HepG2 (cell line): ENCODE measurements at regions not wholly inside any gene's neighbourhood (a gene's known extent, or its start where the extent isn't known, plus 50 kb on each side); places are given as distances from the start of the nearest gene placed in this dataset.

Source experiments
- ATAC-seq: fragments of 200-7000 bp; cut with Tn5 transposase; 3 replicates; pipeline ENCODE4 v1.9.1; 2020; ENCODE audit warnings: mild to moderate bottlenecking, moderate library complexity
- BruUV-seq: library from RNA; stranded (reverse); fragments of 400-500 nt; replicated peaks from 2 replicates; lab custom pipeline; 2021; lab: Mats Ljungman, UMichigan
- CTCF ChIA-PET: fragments of 300-600 bp; formaldehyde crosslinking; extraction: SDS; loops from one replicate; lab custom pipeline; 2021; ENCODE audit warnings: low total read pairs, inconsistent platforms, low intra/inter-chr PET ratio; lab: Yijun Ruan, JAX
- POLR2A ChIA-PET: fragments of 350-600 bp; sonication (Branson Sonifier 250); formaldehyde crosslinking; loops from one replicate; lab custom pipeline; 2020; ENCODE audit warnings: antibody characterized with exemption, inconsistent platforms; lab: Yijun Ruan, JAX
- DNase-seq: peaks from one replicate; pipeline ENCODE4 v3.0.0-alpha.2; 2015; ENCODE audit warnings: low spot score
- FAIRE-seq: peaks from 3 replicates; lab custom pipeline; 2011; peaks lifted over from hg19 to GRCh38; lab: Jason Lieb, UNC
- H2AFZ ChIP-seq: one replicate; pipeline ENCODE4 v1.6.1; 2011; ENCODE audit warnings: low read length, inconsistent platforms
- H3K27ac ChIP-seq: fragments of 300-600 bp; 3 replicates; pipeline ENCODE4 v1.8.0; 2011; ENCODE audit warnings: mixed run types, mild to moderate bottlenecking, mixed read lengths, low read length, inconsistent platforms; ENCODE audit not compliant: insufficient read depth; ENCODE audit errors: extremely low read length
- H3K27me3 ChIP-seq, 2 experiments: fragments of 200-600 bp in 1 of 2; 2 replicates in 1 of 2; 3 replicates in 1 of 2; pipeline versions ENCODE4 v1.6.0 to v1.8.0; 2011; ENCODE audit warnings: low read length in 2 of 2, mild to moderate bottlenecking in 2 of 2, moderate library complexity in 2 of 2, inconsistent platforms in 1 of 2; ENCODE audit not compliant: insufficient read depth in 2 of 2, control insufficient read depth in 1 of 2
- H3K36me3 ChIP-seq, 2 experiments: fragments of 200-600 bp in 1 of 2; replicated peaks in 1 of 2; 2 replicates in 1 of 2; 3 replicates in 1 of 2; pipeline versions ENCODE4 v1.5.1 to v1.8.0; 2011; ENCODE audit warnings: low read length in 2 of 2, inconsistent platforms in 1 of 2; ENCODE audit not compliant: insufficient read depth in 2 of 2, control insufficient read depth in 1 of 2
- H3K4me1 ChIP-seq: 2 replicates; pipeline ENCODE4 v1.5.1; 2012; ENCODE audit warnings: low read length, inconsistent platforms; ENCODE audit not compliant: insufficient read depth
- H3K4me2 ChIP-seq: 2 replicates; pipeline ENCODE4 v1.6.0; 2011; ENCODE audit warnings: low read depth, low read length, inconsistent platforms
- H3K4me3 ChIP-seq, 3 experiments: fragments of 200-600 bp in 1 of 3; sonication (generic), shearing (Covaris generic) in 1 of 3; replicated peaks in 1 of 3; 2 replicates each; pipeline ENCODE4 v1.5.1; 2011 to 2016; ENCODE audit warnings: low read length in 3 of 3, inconsistent platforms in 2 of 3, low read depth in 2 of 3, mild to moderate bottlenecking in 2 of 3, control low read depth in 1 of 3, mixed read lengths in 1 of 3; ENCODE audit not compliant: insufficient read depth in 1 of 3
- H3K79me2 ChIP-seq: one replicate; pipeline ENCODE4 v1.6.1; 2011; ENCODE audit warnings: low read length, inconsistent platforms; ENCODE audit not compliant: insufficient read depth
- H3K9ac ChIP-seq: 2 replicates; pipeline ENCODE4 v1.6.0; 2011; ENCODE audit warnings: mild to moderate bottlenecking, low read depth, low read length, inconsistent platforms; ENCODE audit not compliant: insufficient read depth
- H3K9me3 ChIP-seq: 2 replicates; pipeline ENCODE4 v1.5.1; 2012; ENCODE audit warnings: mild to moderate bottlenecking, low read length
- H4K20me1 ChIP-seq: 2 replicates; pipeline ENCODE4 v1.6.0; 2011; ENCODE audit warnings: inconsistent platforms, mild to moderate bottlenecking, low read length, moderate library complexity; ENCODE audit not compliant: insufficient read depth
- BRD4 ChIP-seq: sonication (generic); formaldehyde crosslinking; IDR thresholded peaks from 2 replicates; pipeline ENCODE4 v1.4.0; 2020; ENCODE audit warnings: missing genetic modification reagents
- CBX5 ChIP-seq: sonication (generic); formaldehyde crosslinking; IDR thresholded peaks from 2 replicates; pipeline ENCODE4 v1.4.0; 2020; ENCODE audit warnings: missing genetic modification reagents, borderline replicate concordance
- CEBPZ ChIP-seq: IDR thresholded peaks from 2 replicates; pipeline ENCODE4 v1.6.1; 2012; ENCODE audit warnings: low read length, improper control_type of control experiment
- CENPBD1 ChIP-seq: sonication (generic); formaldehyde crosslinking; IDR thresholded peaks from 2 replicates; pipeline ENCODE4 v1.8.0; 2022; ENCODE audit warnings: missing genetic modification reagents, low read depth, mild to moderate bottlenecking, borderline replicate concordance
- MED13 ChIP-seq: sonication (generic); formaldehyde crosslinking; IDR thresholded peaks from 2 replicates; pipeline ENCODE4 v1.5.0; 2020; ENCODE audit warnings: missing genetic modification reagents
- MTERF4 ChIP-seq: sonication (generic); formaldehyde crosslinking; IDR thresholded peaks from 2 replicates; pipeline ENCODE4 v1.8.0; 2023; ENCODE audit warnings: mild to moderate bottlenecking, missing genetic modification reagents
- MTF2 ChIP-seq: sonication (generic); formaldehyde crosslinking; IDR thresholded peaks from 2 replicates; pipeline ENCODE4 v1.5.0; 2020; ENCODE audit warnings: missing genetic modification reagents, borderline replicate concordance
- NFE2L2 ChIP-seq: fragments of 150-350 bp; IDR thresholded peaks from 2 replicates; pipeline ENCODE4 v1.6.1; 2014; ENCODE audit warnings: low read length
- SMYD3 ChIP-seq: sonication (generic); formaldehyde crosslinking; IDR thresholded peaks from 2 replicates; pipeline ENCODE4 v1.8.1; 2023; ENCODE audit warnings: mild to moderate bottlenecking, missing genetic modification reagents
- SOX6 ChIP-seq, 2 experiments: fragments of 450-650 bp in 1 of 2; sonication (generic) in 1 of 2; formaldehyde crosslinking in 1 of 2; IDR thresholded peaks; 2 replicates each; pipeline versions ENCODE4 v1.4.0 to v1.6.1; 2017 to 2020; ENCODE audit warnings: antibody characterized with exemption in 1 of 2, mild to moderate bottlenecking in 1 of 2, missing genetic modification reagents in 1 of 2
- SRF ChIP-seq: IDR thresholded peaks from 2 replicates; pipeline ENCODE4 v1.6.1; 2011; ENCODE audit warnings: mild to moderate bottlenecking, low read depth, low read length, moderate library complexity
- STAT5B ChIP-seq: sonication (generic); formaldehyde crosslinking; IDR thresholded peaks from 2 replicates; pipeline ENCODE4 v1.4.0; 2020; ENCODE audit warnings: missing genetic modification reagents
- TAF1 ChIP-seq: sonication (generic); formaldehyde crosslinking; IDR thresholded peaks from 2 replicates; pipeline ENCODE4 v1.4.0; 2020; ENCODE audit warnings: missing genetic modification reagents
- TFDP1 ChIP-seq: IDR thresholded peaks from 2 replicates; pipeline ENCODE4 v1.6.1; 2016; ENCODE audit warnings: missing compliant biosample characterization, missing genetic modification reagents, borderline replicate concordance
- ZBTB4 ChIP-seq: sonication (generic); formaldehyde crosslinking; IDR thresholded peaks from 2 replicates; pipeline ENCODE4 v1.4.0; 2020; ENCODE audit warnings: missing genetic modification reagents, mild to moderate bottlenecking, borderline replicate concordance
- ZNF260 ChIP-seq: sonication (generic); formaldehyde crosslinking; IDR thresholded peaks from 2 replicates; pipeline ENCODE4 v1.4.0; 2020; ENCODE audit warnings: missing genetic modification reagents, low read depth, mild to moderate bottlenecking, borderline replicate concordance
- WGBS: methylation state at CpG from one replicate; pipeline ENCODE4 v1.1.6; 2017; ENCODE audit warnings: low lambda C conversion rate; 5-methylcytosine and 5-hydroxymethylcytosine counted together
- in situ Hi-C: cut with HindIII; loops from 2 replicates; pipeline ENCODE4 v1.10.0; 2017; ENCODE audit warnings: low pct_unique_long_range_greater_than_20kb; ENCODE audit not compliant: extremely low pct_ligation_motif_present
- intact Hi-C: fragments of 100-400 bp; cut with micrococcal nuclease; formaldehyde crosslinking; loops from one replicate; pipeline ENCODE4 v1.10.0; 2022; ENCODE audit not compliant: unreplicated experiment

- Histone ChIP-seq H3K27ac (no peak overlapping the region), H3K4me1 (no peaks in the 10 kb centered on the region), H3K9me3 (peaks cover 13% of the 10 kb centered on the region; the same call in 1 of the 2 replicates), H3K4me3 (no peak overlapping the region), H3K9ac (no peak overlapping the region), H3K4me2 (no peak overlapping the region), H3K79me2 (no peaks in the 10 kb centered on the region), H3K36me3 (no peaks in the 10 kb centered on the region), H2AFZ (no peak overlapping the region), H4K20me1 (no peaks in the 10 kb centered on the region), H3K27me3 (no peaks in the 10 kb centered on the region)
- FAIRE-seq (no peak), DNase-seq (no peak), ATAC-seq (no peak)
- CTCF ChIA-PET: no interaction called here
- 21% methylated on average over 3 of the region's 3 CpGs for WGBS
- POLR2A ChIA-PET: no interaction called here
- intact Hi-C loops (no loop called here), in situ Hi-C loops (no loop called here)
- TF ChIP-seq CBX5 (CRISPR knock-in tag): no peak
- TF ChIP-seq CENPBD1 (CRISPR knock-in tag): no peak
- no peak for TF ChIP-seq ZBTB4
- no peak for TF ChIP-seq CEBPZ
- no peak for TF ChIP-seq MTF2
- TF ChIP-seq TFDP1 (CRISPR knock-in tag): no peak
- no peak for TF ChIP-seq SOX6 (IDR thresholded peaks at IDR 0.05)
- TF ChIP-seq SOX6 (CRISPR knock-in tag; IDR thresholded peaks at IDR 0.05): no peak
- TF ChIP-seq NFE2L2: no peak
- no peak for TF ChIP-seq ZNF260 (CRISPR knock-in tag)
- no peak for TF ChIP-seq STAT5B (CRISPR knock-in tag)
- no peak for TF ChIP-seq MED13 (CRISPR knock-in tag)
- TF ChIP-seq SRF: no peak
- no peak for TF ChIP-seq MTERF4 (CRISPR knock-in tag)
- TF ChIP-seq BRD4: no peak
- no peak for TF ChIP-seq TAF1 (CRISPR knock-in tag)
- TF ChIP-seq SMYD3 (CRISPR knock-in tag): no peak
- BruUV-seq: no TSS peak
Observed at GRCh38 chr12:127041985-127042625, 1224.9 kb upstream of the TMEM132C start.
